HG03354 (cell line): ENCODE measurements at regions not wholly inside any gene's neighbourhood (a gene's known extent, or its start where the extent isn't known, plus 50 kb on each side); places are given as distances from the start of the nearest gene placed in this dataset.
"Not testable (repeated sequence)": the region's sequence is repeated elsewhere in the genome, so short reads cannot be mapped to it uniquely, and the experiment has no call there.

ENCODE experiments used
- ATAC-seq: cut with Tn5 transposase; IDR thresholded peaks from one replicate; pipeline ENCODE4 v1.9.1; 2021; ENCODE audit warnings: mild to moderate bottlenecking; ENCODE audit not compliant: unreplicated experiment, poor library complexity, severe bottlenecking

GRCh38 chr6:111925296-111925695 is 52.0 kb upstream of the FYN start:
- ATAC-seq: no peak

DNA sequence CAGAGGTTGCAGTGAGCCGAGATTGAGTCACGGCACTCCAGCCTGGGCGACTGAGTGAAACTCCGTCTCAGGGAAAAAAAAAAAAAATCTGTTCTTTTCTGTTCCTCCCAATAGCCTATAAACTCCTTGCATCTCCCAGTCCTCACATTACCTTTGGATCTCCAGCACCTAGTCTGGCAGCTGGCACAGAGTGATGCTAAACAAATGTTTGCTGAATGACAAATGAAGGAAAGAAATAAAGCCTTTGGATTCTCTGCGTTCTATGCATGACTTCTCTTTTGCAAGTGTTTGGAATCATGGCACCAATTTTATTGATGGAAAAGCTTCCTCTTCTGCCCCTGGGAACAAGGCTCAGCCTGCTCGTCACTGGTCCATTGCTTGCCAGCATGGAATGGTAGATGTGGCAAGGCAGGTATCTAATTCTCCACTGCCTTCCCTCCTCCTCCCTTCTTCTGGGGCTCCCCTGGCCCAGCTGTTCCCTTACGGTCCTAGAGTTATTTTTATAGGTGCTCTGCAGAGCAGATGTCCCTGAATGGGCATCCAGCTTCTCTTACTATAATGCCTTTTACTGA is 53.6 kb upstream of the FYN start:
- ATAC-seq: no peak

- ATAC-seq: no peak
Observed at GRCh38 chr6:111927321-111927720, 54.1 kb upstream of the FYN start.

GRCh38 chr6:111928139-111928538 is 54.9 kb upstream of the FYN start:
- no peak for ATAC-seq

GRCh38 chr6:111934611-111935010 is 61.4 kb upstream of the FYN start:
- ATAC-seq: not testable (repeated sequence)

- no peak for ATAC-seq
Observed at GRCh38 chr6:111936718-111937117, 63.5 kb upstream of the FYN start.

DNA sequence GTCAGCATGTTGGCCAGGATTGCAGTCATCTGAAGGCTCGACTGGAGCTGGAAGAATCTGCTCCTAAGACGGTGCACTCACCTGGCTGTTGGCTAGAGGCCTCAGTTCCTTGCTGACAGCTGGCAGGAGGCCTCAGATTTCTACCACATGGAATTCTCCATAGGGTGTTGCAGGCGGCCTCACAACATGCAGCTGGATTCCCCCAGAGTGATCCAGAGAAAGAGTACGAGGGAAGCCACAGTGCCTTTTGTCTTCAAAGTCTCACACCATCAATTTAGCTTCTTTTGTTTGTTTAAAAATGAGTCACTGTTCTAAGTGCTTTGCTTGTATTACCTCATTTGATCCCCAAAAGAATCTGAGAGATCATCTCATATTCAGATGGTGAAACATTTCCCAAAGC is 65.5 kb upstream of the FYN start:
- no peak for ATAC-seq

DNA sequence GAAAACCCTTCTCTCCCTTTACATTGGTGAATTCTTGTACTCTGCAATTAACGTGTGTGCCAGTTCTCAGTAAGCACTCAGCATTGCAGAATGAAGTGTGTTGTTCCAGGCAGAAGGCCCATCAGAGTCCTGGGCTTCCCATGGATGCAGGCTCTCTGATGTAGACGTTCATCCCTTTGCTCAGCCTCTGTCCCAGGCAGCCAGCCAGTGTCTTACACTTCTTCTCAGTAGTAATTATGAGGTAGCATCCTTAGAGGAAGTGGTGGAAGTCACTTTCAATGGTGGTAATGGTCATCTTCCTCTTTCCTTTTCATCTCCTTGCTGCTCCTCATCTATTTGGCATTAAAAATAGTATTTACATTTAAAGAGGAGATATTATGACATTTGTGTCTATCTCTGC is 66.7 kb upstream of the FYN start:
- ATAC-seq: no peak

GRCh38 chr6:111940801-111941200 is 67.5 kb upstream of the FYN start:
- no peak for ATAC-seq

GRCh38 chr6:111941686-111942330 is 68.6 kb upstream of the FYN start:
- no peak for ATAC-seq

- ATAC-seq: no peak
Observed at GRCh38 chr6:111942561-111942960, 69.3 kb upstream of the FYN start.

GRCh38 chr6:111943266-111943665 is 70.0 kb upstream of the FYN start:
- no peak for ATAC-seq

- no peak for ATAC-seq
Observed at GRCh38 chr6:111943726-111944125, 70.5 kb upstream of the FYN start.

GRCh38 chr6:111944541-111944940 is 71.3 kb upstream of the FYN start:
- no peak for ATAC-seq

DNA sequence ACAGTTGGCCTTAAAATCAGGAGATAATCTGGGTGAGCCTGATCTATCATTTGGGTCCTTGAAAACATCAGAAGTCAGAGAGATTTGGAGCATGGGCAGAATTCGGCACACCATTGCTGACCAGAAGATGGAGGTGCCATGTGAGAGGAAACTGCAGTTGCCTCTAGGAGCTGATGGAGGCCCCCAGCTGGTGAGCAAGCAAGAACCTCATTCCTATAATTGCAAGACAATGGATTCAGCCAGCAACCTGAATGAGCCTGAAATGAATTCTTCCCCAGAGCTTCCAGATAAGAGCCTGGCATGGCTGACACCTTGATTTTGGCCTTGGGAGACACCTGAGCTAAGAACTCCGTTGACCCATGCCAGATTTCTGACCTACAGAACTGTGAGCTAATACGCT is 76.3 kb upstream of the FYN start:
- ATAC-seq: no peak

DNA sequence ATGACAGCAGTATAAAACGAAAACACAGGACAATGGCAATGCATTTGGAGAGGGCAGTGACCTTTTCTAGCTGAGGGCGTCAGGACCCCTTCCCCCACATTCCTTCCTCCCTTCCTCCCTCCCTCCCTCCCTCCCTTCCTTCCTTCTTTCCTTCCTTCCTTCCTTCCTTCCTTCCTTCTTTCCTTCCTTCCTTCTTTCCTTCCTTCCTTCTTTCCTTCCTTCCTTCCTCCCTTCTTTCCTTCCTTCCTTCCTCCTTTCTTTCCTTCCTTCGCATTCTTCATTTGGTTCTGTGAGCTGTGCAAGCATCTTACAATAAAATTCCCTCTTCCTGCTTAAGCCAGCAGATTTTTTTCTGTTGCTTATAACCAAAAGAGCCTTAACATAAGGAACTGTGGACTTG is 76.7 kb upstream of the FYN start:
- not testable (repeated sequence) for ATAC-seq

DNA sequence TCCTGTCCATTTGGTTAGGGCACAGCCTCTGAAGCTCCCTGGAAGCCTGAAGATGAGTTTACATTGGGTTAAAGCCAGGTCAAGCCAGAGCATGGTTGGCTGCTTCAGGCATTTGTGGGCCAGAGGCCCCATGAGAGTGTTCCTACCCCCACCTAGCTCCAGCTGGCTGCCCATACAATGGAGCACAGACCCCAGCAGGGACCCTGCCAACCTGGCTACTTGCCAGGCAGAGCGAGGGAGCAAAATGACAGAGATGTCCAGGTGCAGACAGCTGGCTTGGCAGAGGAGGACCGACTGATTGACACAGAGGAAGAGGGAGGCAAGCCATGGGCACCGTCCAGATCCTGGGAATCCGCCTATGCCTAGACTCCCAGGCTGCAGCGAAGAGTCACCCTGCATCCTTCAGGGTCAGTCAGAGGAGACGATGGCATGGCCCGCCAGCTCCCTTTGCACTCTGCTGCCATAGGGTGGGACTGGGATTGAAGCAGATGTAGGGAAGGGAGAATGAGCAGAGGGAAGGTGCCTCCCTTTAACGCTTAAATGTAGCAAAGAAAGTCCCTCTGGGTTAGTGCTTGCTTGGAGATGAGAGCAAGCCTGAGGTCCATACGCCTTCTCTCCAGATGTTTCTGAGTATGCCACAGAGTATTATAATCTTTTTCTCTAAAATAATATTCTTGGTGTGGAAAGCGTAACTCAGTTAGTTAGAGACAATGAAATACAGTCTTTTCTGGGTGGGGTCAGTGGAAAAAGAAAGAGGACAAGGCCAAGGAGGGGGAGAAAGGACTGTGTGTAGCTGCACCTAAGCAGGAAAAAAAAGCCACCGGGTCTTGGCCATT is 77.6 kb upstream of the FYN start:
- ATAC-seq: no peak

GRCh38 chr6:111951497-111952085 is 78.3 kb upstream of the FYN start:
- ATAC-seq: no peak

GRCh38 chr6:111952274-111952673 is 79.0 kb upstream of the FYN start:
- ATAC-seq: no peak

DNA sequence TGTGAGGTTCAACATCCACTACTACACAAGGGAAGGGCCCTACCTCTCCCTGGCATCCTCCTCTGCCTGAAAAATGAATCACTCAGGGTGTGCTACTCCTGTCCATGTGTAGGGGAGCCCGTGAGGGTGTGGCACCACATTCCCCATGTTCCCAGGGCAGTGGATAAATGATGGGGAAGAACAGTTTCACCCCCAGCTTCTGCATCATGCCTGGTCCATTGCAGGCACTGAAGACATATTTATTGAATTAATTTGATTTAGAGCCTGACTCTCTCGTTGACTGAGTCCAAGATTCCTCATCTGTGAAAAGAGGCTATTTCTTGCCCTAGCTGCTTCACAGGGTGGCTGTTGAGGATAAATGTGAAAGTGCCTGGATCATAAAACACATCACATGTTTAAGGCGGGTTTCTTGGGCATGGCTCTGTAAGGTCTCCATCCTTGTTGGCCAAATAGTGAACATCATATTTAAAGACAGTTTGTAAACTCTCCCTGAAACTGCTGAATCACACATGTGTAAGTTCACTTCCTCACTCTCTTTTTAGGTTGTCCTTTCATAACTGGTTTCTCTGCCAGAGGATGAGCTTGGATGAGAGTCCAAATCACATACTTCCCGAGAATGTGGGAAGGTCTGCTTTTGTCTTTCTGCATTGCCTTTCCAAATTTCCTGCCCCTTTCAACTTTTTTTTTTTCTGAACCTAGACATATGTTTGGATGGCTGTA is 79.7 kb upstream of the FYN start:
- no peak for ATAC-seq
